Cardiac muscle cell (in vitro differentiated cells and primary cell): ENCODE measurements at regions not wholly inside any gene's neighbourhood (a gene's known extent, or its start where the extent isn't known, plus 50 kb on each side); places are given as distances from the start of the nearest gene placed in this dataset.

Experiments used
- DNase-seq, 2 donors: peaks; one replicate each; pipeline versions ENCODE4 v3.0.0 to v3.0.0-alpha.2; 2010 to 2017; ENCODE audit warnings: low read depth in 1 of 2, low spot score in 1 of 2
- H3K27ac ChIP-seq: fragments of 200-600 bp; sonication (generic); 2 replicates; pipeline ENCODE4 v1.5.1; 2016
- H3K27me3 ChIP-seq: fragments of 200-600 bp; sonication (generic); 2 replicates; pipeline ENCODE4 v1.6.0; 2016; ENCODE audit warnings: control low read depth
- H3K36me3 ChIP-seq: fragments of 200-600 bp; sonication (generic); 2 replicates; pipeline ENCODE4 v1.5.1; 2016; ENCODE audit warnings: control low read depth
- H3K4me1 ChIP-seq: fragments of 200-600 bp; sonication (generic); 2 replicates; pipeline ENCODE4 v1.8.1; 2017; ENCODE audit warnings: low read depth, mild to moderate bottlenecking, mixed run types
- H3K4me3 ChIP-seq: fragments of 200-600 bp; sonication (generic); 2 replicates; pipeline ENCODE4 v1.5.1; 2016; ENCODE audit warnings: mild to moderate bottlenecking
- H3K9me3 ChIP-seq: fragments of 200-600 bp; sonication (generic); 2 replicates; pipeline ENCODE4 v1.5.1; 2017; ENCODE audit warnings: low read depth, mild to moderate bottlenecking, control low read depth
- CTCF ChIP-seq: IDR thresholded peaks from 2 replicates; pipeline ENCODE4 v1.5.1; 2012; ENCODE audit warnings: low read depth, mild to moderate bottlenecking, low read length

- Histone ChIP-seq H3K27ac (no peak overlapping the region), H3K36me3 (no peaks in the 10 kb centered on the region), H3K4me1 (no peaks in the 10 kb centered on the region), H3K27me3 (no peaks in the 10 kb centered on the region), H3K4me3 (no peak overlapping the region), H3K9me3 (no peaks in the 10 kb centered on the region)
- TF ChIP-seq CTCF, result no peak
- peak in 1 of 2 donors; percentile 19 for DNase-seq
These were observed 184.5 kb upstream of the CRY1 start for GRCh38 chr12:107277855-107278254.

- Histone ChIP-seq H3K9me3 (no peaks in the 10 kb centered on the region), H3K36me3 (no peaks in the 10 kb centered on the region), H3K27me3 (no peaks in the 10 kb centered on the region), H3K4me1 (no peaks in the 10 kb centered on the region), H3K4me3 (no peak overlapping the region), H3K27ac (no peak overlapping the region)
- DNase-seq, result no peak
- TF ChIP-seq CTCF, result no peak
These were observed 189.3 kb upstream of the CRY1 start for GRCh38 chr12:107282628-107283027.

GRCh38 chr12:107283652-107284051 lies 190.3 kb upstream of the CRY1 start:
- no peak for TF ChIP-seq CTCF
- no peaks in the 10 kb centered on the region for H3K27me3 ChIP-seq
- no peak overlapping the region for H3K4me3 ChIP-seq

GRCh38 chr12:107284692-107285091 lies 191.3 kb upstream of the CRY1 start:
- Histone ChIP-seq H3K27me3 (no peaks in the 10 kb centered on the region), H3K4me1 (no peaks in the 10 kb centered on the region), H3K27ac (no peak overlapping the region), H3K9me3 (no peaks in the 10 kb centered on the region), H3K36me3 (no peaks in the 10 kb centered on the region), H3K4me3 (no peak overlapping the region)
- DNase-seq, result no peak
- TF ChIP-seq CTCF, result no peak

More at GRCh38 chr12:107283652-107284051, 190.3 kb upstream of the CRY1 start:
- no peak for DNase-seq
- H3K27ac ChIP-seq, result no peak overlapping the region
- no peaks in the 10 kb centered on the region for H3K4me1 ChIP-seq
- no peaks in the 10 kb centered on the region for H3K36me3 ChIP-seq
- no peaks in the 10 kb centered on the region for H3K9me3 ChIP-seq

GRCh38 chr12:107287436-107288413 lies 194.4 kb upstream of the CRY1 start:
- no peak for TF ChIP-seq CTCF
- no peak overlapping the region for H3K4me3 ChIP-seq

More at GRCh38 chr12:107287436-107288413, 194.4 kb upstream of the CRY1 start:
- Histone ChIP-seq H3K27me3 (no peaks in the 10 kb centered on the region), H3K36me3 (no peaks in the 10 kb centered on the region), H3K4me1 (no peaks in the 10 kb centered on the region), H3K27ac (no peak overlapping the region), H3K9me3 (no peaks in the 10 kb centered on the region)
- DNase-seq, result no peak
